ENCODE measurements at regions not wholly inside any gene's neighbourhood (a gene's known extent, or its start where the extent isn't known, plus 50 kb on each side); places are given as distances from the start of the nearest gene placed in this dataset.

- H3K4me2 ChIP-seq (ENCODE audit: low read length), result no peak overlapping the region
- no peaks in the 10 kb centered on the region for H3K36me3 ChIP-seq (replicated peaks; ENCODE audit: low read depth, low read length)
- H4K20me1 ChIP-seq (ENCODE audit: insufficient read depth, low read length), result no peaks in the 10 kb centered on the region
- no peaks in the 10 kb centered on the region for H3K79me2 ChIP-seq (ENCODE audit: low read length)
- no peaks in the 10 kb centered on the region for H3K27me3 ChIP-seq (ENCODE audit: low read depth, low read length)
- no peak overlapping the region for H3K4me3 ChIP-seq (ENCODE audit: low read length)
- no peak overlapping the region for H3K27ac ChIP-seq (ENCODE audit: low read length)
- no peak for TF ChIP-seq CTCF (IDR thresholded peaks at IDR 0.05; ENCODE audit: low read depth, low read length)
- TF ChIP-seq EZH2phosphoT487 (IDR thresholded peaks at IDR 0.05; ENCODE audit: low read depth), result no peak
- no peak overlapping the region for H2AFZ ChIP-seq (ENCODE audit: low read depth, low read length)
- no peak overlapping the region for H3K9ac ChIP-seq (ENCODE audit: low read length)
- no peaks in the 10 kb centered on the region for H3K4me1 ChIP-seq (ENCODE audit: low read length)
- no peaks in the 10 kb centered on the region for H3K9me3 ChIP-seq (ENCODE audit: insufficient read depth, low read length)
These were observed 1090.5 kb upstream of the SEMA6A start for GRCh38 chr5:117665121-117665520.

- Histone ChIP-seq H3K4me2 (ENCODE audit: low read length) (no peak overlapping the region), H3K9ac (ENCODE audit: low read length) (no peak overlapping the region), H3K27me3 (ENCODE audit: low read depth, low read length) (no peaks in the 10 kb centered on the region), H3K4me3 (ENCODE audit: low read length) (no peak overlapping the region), H4K20me1 (ENCODE audit: insufficient read depth, low read length) (no peaks in the 10 kb centered on the region), H3K9me3 (ENCODE audit: insufficient read depth, low read length) (no peaks in the 10 kb centered on the region), H2AFZ (ENCODE audit: low read depth, low read length) (no peak overlapping the region), H3K4me1 (ENCODE audit: low read length) (no peaks in the 10 kb centered on the region), H3K27ac (ENCODE audit: low read length) (no peak overlapping the region), H3K79me2 (ENCODE audit: low read length) (no peaks in the 10 kb centered on the region), H3K36me3 (replicated peaks; ENCODE audit: low read depth, low read length) (no peaks in the 10 kb centered on the region)
- TF ChIP-seq CTCF (IDR thresholded peaks at IDR 0.05; ENCODE audit: low read depth, low read length) (no peak), EZH2phosphoT487 (IDR thresholded peaks at IDR 0.05; ENCODE audit: low read depth) (no peak)
These were observed 1087.7 kb upstream of the SEMA6A start for GRCh38 chr5:117662361-117662760.

GRCh38 chr5:117657541-117657940 is 1082.9 kb upstream of the SEMA6A start:
- no peak overlapping the region for H3K9ac ChIP-seq (ENCODE audit: low read length)
- H3K4me1 ChIP-seq (ENCODE audit: low read length), result no peaks in the 10 kb centered on the region
- H3K79me2 ChIP-seq (ENCODE audit: low read length), result no peaks in the 10 kb centered on the region
- H3K36me3 ChIP-seq (replicated peaks; ENCODE audit: low read depth, low read length), result no peaks in the 10 kb centered on the region
- H3K9me3 ChIP-seq (ENCODE audit: insufficient read depth, low read length), result no peaks in the 10 kb centered on the region
- H4K20me1 ChIP-seq (ENCODE audit: insufficient read depth, low read length), result no peaks in the 10 kb centered on the region
- H3K27ac ChIP-seq (ENCODE audit: low read length), result no peak overlapping the region
- no peak for TF ChIP-seq CTCF (IDR thresholded peaks at IDR 0.05; ENCODE audit: low read depth, low read length)
- no peak for TF ChIP-seq EZH2phosphoT487 (IDR thresholded peaks at IDR 0.05; ENCODE audit: low read depth)
- H2AFZ ChIP-seq (ENCODE audit: low read depth, low read length), result no peak overlapping the region
- H3K4me2 ChIP-seq (ENCODE audit: low read length), result no peak overlapping the region
- no peaks in the 10 kb centered on the region for H3K27me3 ChIP-seq (ENCODE audit: low read depth, low read length)
- no peak overlapping the region for H3K4me3 ChIP-seq (ENCODE audit: low read length)

GRCh38 chr5:117652958-117653280 is 1078.3 kb upstream of the SEMA6A start:
- H3K9me3 ChIP-seq (ENCODE audit: insufficient read depth, low read length), result no peaks in the 10 kb centered on the region
- TF ChIP-seq CTCF (IDR thresholded peaks at IDR 0.05; ENCODE audit: low read depth, low read length) (no peak), EZH2phosphoT487 (IDR thresholded peaks at IDR 0.05; ENCODE audit: low read depth) (no peak)
- H3K79me2 ChIP-seq (ENCODE audit: low read length), result no peaks in the 10 kb centered on the region
- H4K20me1 ChIP-seq (ENCODE audit: insufficient read depth, low read length), result no peaks in the 10 kb centered on the region
- no peak overlapping the region for H3K9ac ChIP-seq (ENCODE audit: low read length)
- no peak overlapping the region for H2AFZ ChIP-seq (ENCODE audit: low read depth, low read length)
- no peaks in the 10 kb centered on the region for H3K36me3 ChIP-seq (replicated peaks; ENCODE audit: low read depth, low read length)
- H3K4me3 ChIP-seq (ENCODE audit: low read length), result no peak overlapping the region
- H3K27me3 ChIP-seq (ENCODE audit: low read depth, low read length), result no peaks in the 10 kb centered on the region
- H3K27ac ChIP-seq (ENCODE audit: low read length), result no peak overlapping the region
- H3K4me2 ChIP-seq (ENCODE audit: low read length), result no peak overlapping the region
- H3K4me1 ChIP-seq (ENCODE audit: low read length), result no peaks in the 10 kb centered on the region

Measured in OCI-LY3 (cell line).